OCI-LY7 (cell line): ENCODE measurements at regions not wholly inside any gene's neighbourhood (a gene's known extent, or its start where the extent isn't known, plus 50 kb on each side); places are given as distances from the start of the nearest gene placed in this dataset.

Source experiments
- BruUV-seq: library from RNA; stranded (reverse); fragments of 400-500 nt; replicated peaks from 2 replicates; lab custom pipeline; 2021; lab: Mats Ljungman, UMichigan
- CTCF ChIA-PET: fragments of 300-600 bp; sonication (Branson Sonifier 250); formaldehyde crosslinking; loops from one replicate; lab custom pipeline; 2022; ENCODE audit warnings: antibody characterized with exemption; ENCODE audit not compliant: unreplicated experiment; lab: Charles Lee
- POLR2A ChIA-PET: fragments of 300-600 bp; sonication (Branson Sonifier 250); formaldehyde crosslinking; loops from one replicate; lab custom pipeline; 2022; ENCODE audit warnings: antibody characterized with exemption; lab: Charles Lee
- DNase-seq: peaks from one replicate; pipeline ENCODE4 v3.0.0-alpha.2; 2015; ENCODE audit warnings: low spot score
- H2AFZ ChIP-seq: fragments of 200-600 bp; sonication (generic), shearing (Covaris generic); 2 replicates; pipeline ENCODE4 v1.6.1; 2014; ENCODE audit warnings: mild to moderate bottlenecking, antibody characterized with exemption, low read length, moderate library complexity
- H3K27ac ChIP-seq: fragments of 200-600 bp; sonication (generic); 2 replicates; pipeline ENCODE4 v1.5.1; 2014; ENCODE audit warnings: mixed run types, low read depth, mild to moderate bottlenecking, moderate library complexity, low read length, inconsistent platforms; ENCODE audit not compliant: poor library complexity, severe bottlenecking
- H3K36me3 ChIP-seq: fragments of 200-600 bp; sonication (generic); 2 replicates; pipeline ENCODE4 v1.6.1; 2014; ENCODE audit warnings: mild to moderate bottlenecking, antibody characterized with exemption, low read length, moderate library complexity, mixed read lengths; ENCODE audit not compliant: insufficient read depth
- H3K4me1 ChIP-seq: fragments of 200-600 bp; sonication (generic); 2 replicates; pipeline ENCODE4 v1.5.1; 2014; ENCODE audit warnings: mild to moderate bottlenecking, low read length; ENCODE audit not compliant: insufficient read depth, poor library complexity, severe bottlenecking
- H3K4me2 ChIP-seq: fragments of 200-600 bp; sonication (generic); 2 replicates; pipeline ENCODE4 v1.6.1; 2014; ENCODE audit warnings: mild to moderate bottlenecking, low read length
- H3K4me3 ChIP-seq: fragments of 200-600 bp; sonication (generic); 2 replicates; pipeline ENCODE4 v1.5.1; 2014; ENCODE audit warnings: mild to moderate bottlenecking, low read depth, low read length; ENCODE audit not compliant: poor library complexity, severe bottlenecking
- H3K79me2 ChIP-seq: fragments of 200-600 bp; sonication (generic); 2 replicates; pipeline ENCODE4 v1.6.1; 2016; ENCODE audit warnings: low read depth, mild to moderate bottlenecking, low read length, moderate library complexity, mixed read lengths; ENCODE audit not compliant: insufficient read depth
- H3K9me2 ChIP-seq: fragments of 200-600 bp; sonication (generic); 2 replicates; pipeline ENCODE4 v1.6.1; 2016; ENCODE audit warnings: mild to moderate bottlenecking, low read length, mixed read lengths; ENCODE audit not compliant: insufficient read depth
- H3K9me3 ChIP-seq: fragments of 200-600 bp; sonication (generic); 2 replicates; pipeline ENCODE4 v1.6.1; 2014; ENCODE audit warnings: mild to moderate bottlenecking, mixed run types, low read length, mixed read lengths
- H4K20me1 ChIP-seq: fragments of 200-600 bp; sonication (generic); 2 replicates; pipeline ENCODE4 v1.6.1; 2014; ENCODE audit warnings: mild to moderate bottlenecking, antibody characterized with exemption, low read length, moderate library complexity, mixed read lengths; ENCODE audit not compliant: insufficient read depth
- EZH2phosphoT487 ChIP-seq: fragments of 200-600 bp; sonication (generic); IDR thresholded peaks from 2 replicates; pipeline ENCODE4 v1.6.1; 2018; ENCODE audit warnings: low read depth, borderline replicate concordance, mild to moderate bottlenecking, mixed run types, antibody characterized with exemption, low read length, moderate library complexity, mixed read lengths
- intact Hi-C: fragments of 100-400 bp; cut with micrococcal nuclease; formaldehyde crosslinking; loops from one replicate; pipeline ENCODE4 v1.10.0; 2022; ENCODE audit not compliant: unreplicated experiment
- TF ChIP-seq, protein P1 (sequence below): fragments of 200-600 bp; sonication (generic); conservative IDR thresholded peaks from 2 replicates; pipeline ENCODE4 v1.5.1; 2014; ENCODE audit warnings: mild to moderate bottlenecking, antibody characterized with exemption, low read length, moderate library complexity, mixed read lengths

GRCh38 chr6:150765067-150765764 is 100.3 kb upstream of the MTHFD1L start:
- CTCF ChIA-PET = interaction anchor here (0.5 kb wide), 1 partner anchor 67 kb away, joined by 4 read pairs; no protein-coding TSS in a partner anchor
- no peaks in the 10 kb centered on the region for H3K36me3 ChIP-seq
- BruUV-seq = no TSS peak
- DNase-seq = peak; percentile 89
- no peaks in the 10 kb centered on the region for H3K9me3 ChIP-seq
- intact Hi-C loops = loop anchor here (2.0 to 5.0 kb wide), 3 partner anchors 78 to 166 kb away; partner anchors contain the start of gene PLEKHG1
- H3K79me2 ChIP-seq = no peaks in the 10 kb centered on the region
- H3K9me2 ChIP-seq = no peaks in the 10 kb centered on the region
- no peak overlapping the region for H2AFZ ChIP-seq
- H3K4me3 ChIP-seq = peak overlapping the region; percentile 46
- TF ChIP-seq EZH2phosphoT487 = no peak
- TF ChIP-seq, protein P1, sequence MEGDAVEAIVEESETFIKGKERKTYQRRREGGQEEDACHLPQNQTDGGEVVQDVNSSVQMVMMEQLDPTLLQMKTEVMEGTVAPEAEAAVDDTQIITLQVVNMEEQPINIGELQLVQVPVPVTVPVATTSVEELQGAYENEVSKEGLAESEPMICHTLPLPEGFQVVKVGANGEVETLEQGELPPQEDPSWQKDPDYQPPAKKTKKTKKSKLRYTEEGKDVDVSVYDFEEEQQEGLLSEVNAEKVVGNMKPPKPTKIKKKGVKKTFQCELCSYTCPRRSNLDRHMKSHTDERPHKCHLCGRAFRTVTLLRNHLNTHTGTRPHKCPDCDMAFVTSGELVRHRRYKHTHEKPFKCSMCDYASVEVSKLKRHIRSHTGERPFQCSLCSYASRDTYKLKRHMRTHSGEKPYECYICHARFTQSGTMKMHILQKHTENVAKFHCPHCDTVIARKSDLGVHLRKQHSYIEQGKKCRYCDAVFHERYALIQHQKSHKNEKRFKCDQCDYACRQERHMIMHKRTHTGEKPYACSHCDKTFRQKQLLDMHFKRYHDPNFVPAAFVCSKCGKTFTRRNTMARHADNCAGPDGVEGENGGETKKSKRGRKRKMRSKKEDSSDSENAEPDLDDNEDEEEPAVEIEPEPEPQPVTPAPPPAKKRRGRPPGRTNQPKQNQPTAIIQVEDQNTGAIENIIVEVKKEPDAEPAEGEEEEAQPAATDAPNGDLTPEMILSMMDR = no peak
- H3K4me1 ChIP-seq = peaks cover 45% of the 10 kb centered on the region
- POLR2A ChIA-PET = interaction anchor here (0.7 to 1.1 kb wide), 6 partner anchors 9 to 205 kb away, joined by 3 to 4 read pairs (median 3); no protein-coding TSS in a partner anchor
- H4K20me1 ChIP-seq = peaks cover 4% of the 10 kb centered on the region; the same call in 1 of the 2 replicates
- H3K27ac ChIP-seq = peak overlapping the region; percentile 58
- peak overlapping the region; percentile 92 for H3K4me2 ChIP-seq

- Histone ChIP-seq H3K36me3 (no peaks in the 10 kb centered on the region), H2AFZ (no peak overlapping the region), H4K20me1 (peaks cover 4% of the 10 kb centered on the region; the same call in 1 of the 2 replicates), H3K4me2 (peak overlapping the region; percentile 92), H3K4me3 (no peak overlapping the region), H3K9me2 (no peaks in the 10 kb centered on the region), H3K4me1 (peaks cover 45% of the 10 kb centered on the region), H3K9me3 (no peaks in the 10 kb centered on the region), H3K27ac (peak overlapping the region; percentile 58), H3K79me2 (no peaks in the 10 kb centered on the region)
- intact Hi-C loops = loop anchor here (5.0 kb wide), 1 partner anchor 79 kb away; no protein-coding TSS in a partner anchor
- BruUV-seq = no TSS peak
- ChIA-PET POLR2A (interaction anchor here (0.6 to 2.0 kb wide), 17 partner anchors 8 to 370 kb away, joined by 3 to 6 read pairs (median 3); partner anchors contain the start of gene PLEKHG1), CTCF (interaction anchor here (0.7 to 1.0 kb wide), 2 partner anchors 196 to 348 kb away, joined by 4 read pairs; no protein-coding TSS in a partner anchor)
- no peak for DNase-seq
- TF ChIP-seq, protein P1 = no peak
- TF ChIP-seq EZH2phosphoT487 = no peak
These were observed 99.1 kb upstream of the MTHFD1L start for GRCh38 chr6:150766201-150766997.
